ENCODE measurements at regions not wholly inside any gene's neighbourhood (a gene's known extent, or its start where the extent isn't known, plus 50 kb on each side); places are given as distances from the start of the nearest gene placed in this dataset.

GRCh38 chr4:11773798-11774197, 345.1 kb upstream of the HS3ST1 start:
- TF ChIP-seq CTCF (conservative IDR thresholded peaks at IDR 0.05 in 1 of 2, IDR thresholded peaks at IDR 0.05 in 1 of 2; ENCODE audit: extremely low read depth in 1 of 2, insufficient read depth in 1 of 2, low read depth in 1 of 2, low read length in 2 of 2) (no peak), EZH2 (IDR thresholded peaks at IDR 0.05; ENCODE audit: borderline replicate concordance, low read length) (no peak)
